ENCODE measurements at regions not wholly inside any gene's neighbourhood (a gene's known extent, or its start where the extent isn't known, plus 50 kb on each side); places are given as distances from the start of the nearest gene placed in this dataset.

DNA sequence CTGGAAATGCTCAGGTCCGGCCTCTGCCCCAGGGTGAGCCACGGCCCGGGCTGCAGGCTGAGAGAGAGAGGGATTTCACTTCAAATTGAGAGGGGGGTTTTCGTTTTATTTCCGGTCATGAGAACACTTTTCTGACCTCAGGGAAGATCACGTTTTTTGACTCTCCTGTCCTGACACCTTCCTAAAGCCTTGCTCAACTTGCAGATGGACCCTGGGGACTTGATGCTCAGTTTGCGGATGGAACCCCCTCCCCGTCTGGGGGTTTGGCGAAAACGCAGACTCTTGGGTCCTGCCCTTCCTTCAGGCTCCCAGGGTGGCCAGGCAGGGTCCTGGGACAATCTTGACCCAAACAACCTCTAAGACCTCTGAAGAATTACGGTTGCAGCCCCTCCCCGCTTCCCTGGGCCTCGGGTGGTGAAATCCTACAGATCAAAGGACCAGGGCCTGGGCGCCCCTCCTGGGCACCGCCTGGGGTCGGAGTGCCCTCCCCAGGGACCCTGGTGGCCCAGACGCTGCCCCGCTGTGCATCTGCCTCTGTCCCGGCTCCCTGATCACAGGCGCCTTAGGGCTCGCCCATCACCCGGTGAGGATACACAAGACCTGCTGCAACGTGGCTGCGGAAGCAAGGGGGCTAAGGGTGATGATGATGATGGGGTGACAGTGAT is 148.2 kb downstream of the ERMARD start:
- Histone ChIP-seq H3K4me2 (ENCODE audit: low read length) (no peak overlapping the region), H3K36me3 (ENCODE audit: insufficient read depth, low read length) (no peaks in the 10 kb centered on the region), H3K27me3 (ENCODE audit: insufficient read depth, low read length) (no peaks in the 10 kb centered on the region), H4K20me1 (ENCODE audit: insufficient read depth, low read length) (no peaks in the 10 kb centered on the region), H2AFZ (ENCODE audit: low read depth, low read length) (no peak overlapping the region), H3K4me3 (ENCODE audit: insufficient read depth, low read depth, low read length) (no peak overlapping the region), H3K9ac (ENCODE audit: low read length) (no peak overlapping the region), H3K79me2 (ENCODE audit: insufficient read depth, low read length) (no peaks in the 10 kb centered on the region), H3K9me3 (ENCODE audit: insufficient read depth, low read depth, low read length) (peaks cover 7% of the 10 kb centered on the region), H3K4me1 (ENCODE audit: insufficient read depth, low read length) (no peaks in the 10 kb centered on the region), H3K27ac (ENCODE audit: low read depth, low read length) (no peak overlapping the region)
- Mint-ChIP-seq H3K27me3 (ENCODE audit: low read depth, unreplicated experiment) (peaks cover 8% of the 10 kb centered on the region), H3K9me3 (ENCODE audit: unreplicated experiment) (peaks cover 10% of the 10 kb centered on the region), H3K4me3 (ENCODE audit: unreplicated experiment) (no peak overlapping the region), H3K4me1 (ENCODE audit: low read depth, unreplicated experiment) (peaks cover 10% of the 10 kb centered on the region), H3K36me3 (ENCODE audit: low read depth, unreplicated experiment) (peaks cover 2% of the 10 kb centered on the region), H3K27ac (ENCODE audit: unreplicated experiment) (no peak overlapping the region)
- TF ChIP-seq EZH2 (IDR thresholded peaks at IDR 0.05; ENCODE audit: insufficient read depth, low read length) (no peak), CTCF (IDR thresholded peaks at IDR 0.05; ENCODE audit: insufficient read depth, low read depth, low read length) (no peak)
- FAIRE-seq (no peak), DNase-seq (ENCODE audit: low read depth) (no peak)

DNA sequence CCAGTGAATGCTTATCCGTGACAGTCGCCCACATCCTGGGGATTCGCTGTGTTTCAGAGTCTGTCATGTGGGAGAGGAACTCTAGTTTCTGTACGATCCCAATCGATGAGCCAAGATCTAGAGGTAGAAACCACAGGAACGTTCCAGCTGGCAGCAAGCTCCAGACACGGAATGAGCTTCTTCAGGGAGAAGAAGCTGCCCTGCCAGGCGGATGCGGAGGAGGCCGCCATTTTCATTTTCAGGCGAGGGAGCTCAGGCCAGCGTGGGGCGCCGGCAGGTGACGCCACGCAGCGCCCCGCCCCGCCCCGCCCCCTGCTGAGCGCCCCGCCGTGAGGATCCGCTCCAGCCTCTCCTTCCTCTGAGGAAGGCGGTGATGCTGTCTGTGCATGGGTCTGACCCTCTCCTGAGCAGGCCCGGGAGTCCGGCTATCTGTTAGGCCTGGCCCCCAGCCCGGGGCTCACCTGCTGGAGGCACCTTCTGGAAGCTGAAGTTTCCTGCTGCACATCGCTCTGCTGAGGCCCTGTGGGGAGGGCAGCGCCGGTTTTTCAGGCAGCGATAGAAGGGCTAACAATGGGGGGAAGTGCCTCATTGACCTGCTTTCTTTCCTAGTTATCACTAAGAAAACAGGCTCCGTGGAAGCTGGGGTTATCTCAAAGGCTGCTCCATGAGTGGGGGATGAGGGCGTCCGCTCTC is 147.5 kb downstream of the ERMARD start:
- H3K9ac ChIP-seq (ENCODE audit: low read length) = no peak overlapping the region
- H3K36me3 ChIP-seq (ENCODE audit: insufficient read depth, low read length) = no peaks in the 10 kb centered on the region
- H3K9me3 Mint-ChIP-seq (ENCODE audit: unreplicated experiment) = peaks cover 10% of the 10 kb centered on the region
- H3K9me3 ChIP-seq (ENCODE audit: insufficient read depth, low read depth, low read length) = peaks cover 7% of the 10 kb centered on the region
- H3K27me3 ChIP-seq (ENCODE audit: insufficient read depth, low read length) = no peaks in the 10 kb centered on the region
- no peak overlapping the region for H3K27ac Mint-ChIP-seq (ENCODE audit: unreplicated experiment)
- no peaks in the 10 kb centered on the region for H3K79me2 ChIP-seq (ENCODE audit: insufficient read depth, low read length)
- no peak overlapping the region for H3K4me3 Mint-ChIP-seq (ENCODE audit: unreplicated experiment)
- no peaks in the 10 kb centered on the region for H3K4me1 ChIP-seq (ENCODE audit: insufficient read depth, low read length)
- FAIRE-seq = no peak
- H3K27ac ChIP-seq (ENCODE audit: low read depth, low read length) = no peak overlapping the region
- H3K4me1 Mint-ChIP-seq (ENCODE audit: low read depth, unreplicated experiment) = peaks cover 3% of the 10 kb centered on the region
- H3K27me3 Mint-ChIP-seq (ENCODE audit: low read depth, unreplicated experiment) = peaks cover 12% of the 10 kb centered on the region
- H3K4me3 ChIP-seq (ENCODE audit: insufficient read depth, low read depth, low read length) = no peak overlapping the region
- no peak for TF ChIP-seq EZH2 (IDR thresholded peaks at IDR 0.05; ENCODE audit: insufficient read depth, low read length)
- TF ChIP-seq CTCF (IDR thresholded peaks at IDR 0.05; ENCODE audit: insufficient read depth, low read depth, low read length) = no peak
- H3K4me2 ChIP-seq (ENCODE audit: low read length) = no peak overlapping the region
- no peak overlapping the region for H2AFZ ChIP-seq (ENCODE audit: low read depth, low read length)
- no peaks in the 10 kb centered on the region for H4K20me1 ChIP-seq (ENCODE audit: insufficient read depth, low read length)
- DNase-seq (ENCODE audit: low read depth) = no peak
- H3K36me3 Mint-ChIP-seq (ENCODE audit: low read depth, unreplicated experiment) = peaks cover 2% of the 10 kb centered on the region

Data from astrocyte (in vitro differentiated cells and primary cell).